NOMO-1 (cell line): ENCODE measurements at regions not wholly inside any gene's neighbourhood (a gene's known extent, or its start where the extent isn't known, plus 50 kb on each side); places are given as distances from the start of the nearest gene placed in this dataset.
"Not testable (repeated sequence)": the region's sequence is repeated elsewhere in the genome, so short reads cannot be mapped to it uniquely, and the experiment has no call there.

ENCODE experiments used
- DNase-seq, 2 experiments: peaks; one replicate each; lab custom pipeline; 2025; ENCODE audit not compliant: unreplicated experiment in 2 of 2; lab: John Stamatoyannopoulos, UW

DNA sequence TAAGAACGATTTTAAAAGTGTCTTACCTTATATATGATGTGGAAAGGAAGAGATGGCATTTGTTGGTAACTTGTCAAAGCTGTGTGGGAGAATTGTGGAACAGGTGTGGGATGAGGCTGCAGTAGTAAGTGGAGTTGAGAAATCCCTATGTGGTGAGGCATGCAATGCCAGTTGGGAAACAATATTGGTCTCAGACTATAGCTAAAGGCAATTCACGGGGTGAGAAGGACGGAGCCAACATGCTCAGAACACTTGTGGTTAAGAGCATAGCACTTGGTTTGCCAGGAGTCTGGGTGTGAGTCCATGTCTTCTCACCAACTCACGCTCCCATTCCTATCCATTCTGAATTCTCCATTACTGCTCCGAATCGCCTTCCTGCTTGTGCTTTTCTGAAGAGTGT is 615.6 kb upstream of the ADAMTS9 start:
- DNase-seq, result no peak

DNA sequence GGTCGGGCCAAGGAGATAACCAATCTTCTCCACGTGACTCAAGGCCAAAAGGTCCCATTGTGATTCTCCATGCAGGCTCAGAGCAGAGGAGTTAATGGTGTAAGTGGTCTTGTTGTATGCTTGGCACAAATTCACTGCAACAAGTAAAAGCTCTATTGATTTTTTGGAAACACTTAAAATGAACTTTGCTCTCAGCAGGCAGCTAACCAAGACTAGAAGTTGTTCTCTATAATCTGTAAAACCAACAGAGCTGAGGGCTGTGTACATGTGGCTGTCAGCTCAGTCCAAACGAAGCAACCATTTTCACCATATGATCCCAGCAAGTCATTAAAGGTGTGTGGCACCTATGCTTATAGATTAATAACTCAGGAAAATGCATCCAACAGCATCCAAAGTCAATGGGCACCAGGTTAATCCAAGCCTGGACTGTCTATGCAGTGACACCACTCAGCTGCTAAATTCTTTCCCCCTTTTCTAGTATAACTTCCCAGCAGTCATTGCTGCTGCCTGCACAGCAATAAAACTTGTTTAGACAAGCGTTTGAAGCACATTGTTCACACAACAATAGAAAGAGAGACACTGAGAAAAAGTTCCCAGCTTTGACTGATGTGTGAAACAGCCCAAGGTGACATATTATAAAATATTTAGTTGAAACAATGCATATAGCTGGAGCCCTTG is 603.8 kb upstream of the ADAMTS9 start:
- no peak for DNase-seq

DNA sequence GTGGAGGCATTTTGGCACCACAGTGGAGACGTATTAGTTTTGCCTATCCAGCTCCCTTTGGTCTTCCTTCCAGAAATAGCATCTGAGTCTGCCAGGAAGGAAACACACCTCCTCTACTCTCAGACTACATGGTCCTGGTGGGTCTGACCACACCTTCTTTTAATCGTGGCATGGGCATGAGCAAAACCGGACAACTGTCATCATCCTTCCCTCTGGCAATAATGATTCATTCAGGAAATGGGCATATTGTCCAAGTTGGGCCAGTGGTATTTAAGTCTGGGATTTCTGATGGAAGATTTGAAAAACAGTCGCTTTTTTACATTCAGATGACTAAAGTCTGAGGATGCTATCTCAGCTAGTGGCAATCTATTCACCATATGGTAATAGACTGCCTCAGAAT is 601.0 kb upstream of the ADAMTS9 start:
- DNase-seq, result no peak

DNA sequence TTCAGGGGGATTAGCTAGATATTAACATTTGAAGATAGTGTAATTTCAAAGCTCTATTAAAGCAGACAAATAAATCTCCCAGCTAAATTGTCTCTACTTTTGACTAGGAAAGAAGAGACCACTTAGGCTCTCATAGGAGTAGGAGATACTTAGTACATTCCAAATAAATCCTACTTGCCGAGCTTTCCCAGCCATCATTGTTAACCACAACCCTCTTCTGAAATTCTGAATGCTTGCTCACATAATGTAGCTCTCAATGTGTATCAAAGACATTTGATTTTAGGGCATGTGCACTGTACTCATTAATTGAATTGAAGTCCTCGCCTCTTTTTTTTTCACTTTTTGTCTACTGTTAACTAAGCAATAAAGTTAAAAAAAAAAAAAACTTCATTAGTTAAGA is 598.2 kb upstream of the ADAMTS9 start:
- DNase-seq, result no peak

DNA sequence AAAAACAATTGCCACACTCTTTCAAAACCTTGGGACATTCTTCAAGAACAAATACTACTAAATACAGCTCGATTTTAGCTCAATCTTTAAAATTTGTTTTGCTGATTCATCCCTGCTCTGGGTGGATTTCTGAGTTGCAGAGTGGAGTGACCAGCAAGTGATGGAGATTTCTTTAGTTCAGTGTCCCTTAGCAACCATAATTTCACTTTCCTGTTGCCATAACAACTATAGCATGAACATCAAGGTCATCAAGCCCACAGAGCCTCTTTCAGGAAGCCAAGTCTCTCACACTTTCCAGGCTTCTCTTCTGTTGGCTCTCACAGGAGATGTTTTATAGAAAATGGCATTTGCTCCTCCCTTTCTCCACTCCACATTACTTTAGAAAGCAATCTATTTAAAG is 597.2 kb upstream of the ADAMTS9 start:
- no peak for DNase-seq

DNA sequence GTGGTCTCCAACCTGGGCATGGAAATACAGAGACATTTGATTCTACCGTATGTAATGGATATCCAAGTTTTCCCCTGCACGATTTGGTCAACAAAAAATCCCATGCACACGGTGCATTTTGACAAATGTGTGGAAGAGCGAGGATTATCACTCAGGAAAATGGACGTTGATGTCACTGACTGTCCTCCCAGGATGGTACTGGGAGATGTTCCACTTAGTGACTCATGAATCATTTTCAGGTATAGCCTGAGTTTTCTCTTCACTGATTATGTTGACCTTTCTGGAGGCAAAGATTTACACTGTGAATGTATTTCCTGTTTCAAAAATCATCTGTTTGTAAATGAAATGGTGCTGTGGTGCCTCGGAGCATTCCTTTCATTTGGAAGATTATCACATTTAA is 596.7 kb upstream of the ADAMTS9 start:
- no peak for DNase-seq

DNA sequence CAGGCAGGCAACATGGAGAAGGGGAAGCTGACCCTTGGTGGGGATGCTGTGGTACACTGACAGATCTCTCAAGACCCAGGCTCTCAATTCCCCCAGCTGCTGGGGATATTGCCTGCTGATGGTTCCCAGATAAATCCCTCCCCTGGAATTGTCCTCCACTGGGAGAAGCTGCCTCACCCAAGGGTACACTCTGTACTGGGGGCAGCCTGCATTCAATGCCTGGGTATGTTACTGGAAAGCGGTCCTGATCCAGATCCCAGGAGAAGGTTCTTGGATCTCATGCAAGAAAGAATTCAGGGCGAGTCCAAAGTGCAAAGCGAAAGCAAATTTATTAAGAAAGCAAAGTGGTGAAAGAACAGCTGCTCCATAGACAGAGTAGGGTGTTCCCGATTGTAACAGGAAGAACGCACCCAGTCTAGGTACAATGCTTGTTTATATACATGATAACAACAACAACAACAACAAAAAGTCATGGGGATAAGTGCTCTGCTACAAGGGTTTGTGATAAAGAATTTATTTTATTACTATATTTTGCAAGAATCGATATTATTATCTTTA is 591.5 kb upstream of the ADAMTS9 start:
- DNase-seq, result no peak

DNA sequence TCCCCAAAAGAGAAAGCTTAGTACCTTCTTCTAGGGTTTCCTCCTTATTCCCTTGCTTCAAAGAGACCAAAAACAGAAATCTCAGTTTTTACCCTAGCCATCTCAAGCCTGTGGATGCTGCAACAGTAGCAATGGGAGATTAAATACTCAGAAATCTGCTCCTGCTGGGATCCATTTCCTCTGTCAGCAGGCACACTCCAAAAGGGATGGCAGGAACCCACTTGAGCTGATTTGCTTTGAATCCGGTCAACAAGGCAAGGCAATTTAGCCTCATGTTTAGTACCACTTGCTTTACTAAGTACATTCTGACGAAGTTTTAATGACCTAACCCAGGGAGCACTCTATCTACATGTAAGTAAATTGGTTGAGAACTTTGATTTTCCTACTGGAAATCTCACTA is 590.0 kb upstream of the ADAMTS9 start:
- DNase-seq, result no peak

DNA sequence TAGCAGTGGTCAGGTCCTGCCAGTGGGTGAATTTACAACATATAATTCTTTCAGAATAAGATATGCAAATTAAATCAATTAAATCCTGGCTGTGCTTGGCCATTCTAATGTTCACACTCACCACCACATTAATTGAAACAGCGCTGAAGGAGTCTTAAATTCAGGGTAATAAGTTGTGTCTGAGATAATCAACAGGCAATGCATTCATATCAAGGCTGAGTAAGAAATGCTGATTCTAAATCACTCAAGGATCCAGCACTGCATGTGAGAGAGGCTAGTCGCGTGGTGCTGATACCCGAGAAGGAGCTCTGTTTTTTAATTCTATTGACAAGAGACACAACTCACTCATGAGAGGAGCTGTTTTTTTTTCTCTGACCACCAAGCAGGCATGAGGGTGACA is 588.8 kb upstream of the ADAMTS9 start:
- DNase-seq, result no peak

DNA sequence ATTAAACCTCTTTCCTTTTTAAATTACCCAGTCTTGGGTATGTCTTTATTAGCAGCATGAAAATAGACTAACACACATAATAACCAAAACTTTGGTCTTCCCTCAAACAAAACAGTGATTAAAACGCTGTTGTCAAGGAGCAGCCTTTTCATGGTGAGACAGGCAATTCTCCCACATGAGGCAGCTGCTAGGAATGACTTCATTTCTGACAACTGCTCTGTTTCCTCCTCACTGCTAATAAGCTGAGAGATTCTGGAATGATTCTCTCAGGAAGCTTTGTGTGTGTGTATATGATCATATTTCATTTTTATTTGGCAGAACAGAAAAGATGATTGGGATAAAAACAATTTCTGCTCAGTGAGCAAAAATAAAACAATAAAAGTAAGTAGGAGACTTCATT is 580.6 kb upstream of the ADAMTS9 start:
- DNase-seq, result no peak

DNA sequence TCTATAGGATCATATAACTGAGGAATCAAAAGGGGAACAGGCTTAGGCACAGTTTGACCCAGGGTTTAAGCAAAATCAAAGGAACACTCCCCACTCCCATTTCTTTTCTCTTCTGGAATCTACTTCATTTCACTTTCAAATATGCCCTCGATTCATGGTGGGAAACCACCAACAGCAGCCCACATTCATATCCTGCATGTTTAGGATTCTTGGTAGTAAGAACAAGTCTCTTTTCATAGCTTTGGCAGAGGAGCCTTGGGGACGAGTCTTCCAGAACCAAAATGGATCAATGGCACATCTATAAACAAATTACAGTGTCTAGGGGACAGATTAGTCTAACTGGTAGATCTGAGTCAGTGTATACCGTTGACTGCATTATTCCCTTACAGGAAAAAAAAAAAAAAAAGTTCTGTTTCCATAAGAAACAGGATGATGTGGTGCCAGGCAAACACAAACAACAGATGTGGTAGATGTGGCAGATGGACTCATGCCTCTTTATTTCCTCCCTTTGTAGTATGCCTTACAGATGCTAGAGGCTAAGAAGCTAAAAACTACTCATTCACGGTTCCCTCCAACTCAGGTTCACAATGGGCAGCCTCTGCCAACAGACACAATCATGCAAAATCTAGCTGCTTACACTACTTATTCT is 578.3 kb upstream of the ADAMTS9 start:
- no peak for DNase-seq

DNA sequence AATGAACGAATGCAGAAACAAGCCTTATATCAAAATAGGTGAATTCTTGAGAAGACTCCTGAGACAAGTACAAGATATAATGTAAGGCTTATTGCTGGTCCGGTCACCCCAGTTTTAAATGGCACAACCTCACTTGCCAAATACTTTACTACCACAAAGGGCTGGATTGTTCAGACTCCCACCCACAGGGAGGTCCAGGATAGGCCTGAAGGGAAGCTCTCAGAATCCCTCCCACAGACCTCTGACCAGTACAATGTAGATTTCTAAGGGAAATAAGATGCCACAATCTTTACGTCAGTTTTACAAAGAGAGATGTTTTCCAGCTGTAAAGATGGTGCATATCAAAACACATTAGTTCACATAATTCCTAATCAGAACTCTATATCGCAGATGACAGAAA is 577.7 kb upstream of the ADAMTS9 start:
- no peak for DNase-seq

DNA sequence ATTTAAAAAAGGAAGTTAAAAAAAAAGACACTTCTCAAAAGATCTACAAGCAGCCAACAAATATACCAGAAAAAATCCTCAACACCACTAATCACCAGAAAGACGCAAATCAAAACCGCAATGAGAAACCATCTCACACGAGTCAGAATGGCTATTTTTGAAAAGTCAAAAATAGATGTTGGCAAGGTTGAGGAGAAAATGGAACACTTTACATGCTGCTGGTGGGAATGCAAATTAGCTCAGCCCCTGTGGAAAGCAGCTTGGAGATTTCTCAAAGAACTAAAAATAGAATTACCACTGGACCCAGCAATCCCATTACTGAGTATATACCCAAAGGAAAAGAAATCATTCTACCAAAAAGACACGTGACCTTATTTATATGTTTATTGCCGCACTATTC is 574.7 kb upstream of the ADAMTS9 start:
- DNase-seq, result no peak

DNA sequence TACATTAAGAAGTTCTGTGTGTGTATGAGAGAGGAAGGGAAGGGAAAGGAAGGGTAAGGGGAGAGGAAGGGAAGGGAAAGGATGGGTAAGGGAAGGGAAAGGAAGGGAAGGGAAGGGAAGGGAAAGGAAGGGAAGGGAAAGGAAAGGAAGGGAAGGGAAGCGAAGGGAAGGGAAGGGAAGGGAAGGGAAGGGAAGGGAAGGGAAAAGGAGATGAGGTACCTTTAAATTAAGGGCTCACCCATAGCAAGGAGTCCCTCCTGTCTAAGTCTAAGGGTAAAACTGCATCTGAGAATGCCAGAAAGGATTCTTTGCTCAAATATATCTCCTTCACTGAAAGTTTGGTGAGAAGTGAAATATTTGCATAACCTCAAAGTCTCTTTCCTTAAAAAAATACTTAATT is 572.1 kb upstream of the ADAMTS9 start:
- no peak for DNase-seq

DNA sequence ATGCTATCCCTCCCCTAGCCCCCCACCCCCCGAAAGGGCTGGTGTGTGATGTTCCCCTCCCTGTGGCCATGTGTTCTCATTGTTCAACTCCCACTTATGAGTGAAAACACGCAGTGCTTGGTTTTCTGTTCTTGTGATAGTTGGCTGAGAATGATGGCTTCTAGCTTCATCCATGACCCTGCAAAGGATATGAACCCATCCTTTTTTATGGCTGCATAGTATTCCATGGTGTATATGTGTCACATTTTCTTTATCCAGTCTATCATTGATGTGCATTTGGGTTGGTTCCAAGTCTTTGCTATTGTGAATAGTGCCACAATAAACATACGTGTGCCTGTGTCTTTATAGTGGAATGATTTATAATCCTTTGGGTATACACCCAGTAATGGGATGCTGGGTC is 565.1 kb upstream of the ADAMTS9 start:
- DNase-seq, result not testable (repeated sequence)

DNA sequence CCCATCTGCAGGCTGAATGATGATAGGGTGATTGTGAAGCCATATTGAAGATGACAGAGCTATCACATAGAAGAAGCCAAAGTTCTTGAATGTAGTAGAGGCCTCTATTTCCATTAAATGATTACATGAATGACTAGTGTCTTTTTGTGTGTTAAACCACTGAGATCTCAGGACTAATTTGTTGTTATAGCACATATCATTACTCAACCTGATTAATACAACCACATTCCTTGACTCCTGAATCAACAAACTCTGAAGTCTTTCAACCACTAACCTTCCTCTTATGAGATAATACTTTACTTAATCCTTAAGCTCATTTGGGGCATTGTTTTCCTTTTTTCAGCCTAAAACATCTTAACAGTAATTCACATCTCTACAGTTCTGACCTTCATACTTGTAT is 564.5 kb upstream of the ADAMTS9 start:
- DNase-seq, result no peak

DNA sequence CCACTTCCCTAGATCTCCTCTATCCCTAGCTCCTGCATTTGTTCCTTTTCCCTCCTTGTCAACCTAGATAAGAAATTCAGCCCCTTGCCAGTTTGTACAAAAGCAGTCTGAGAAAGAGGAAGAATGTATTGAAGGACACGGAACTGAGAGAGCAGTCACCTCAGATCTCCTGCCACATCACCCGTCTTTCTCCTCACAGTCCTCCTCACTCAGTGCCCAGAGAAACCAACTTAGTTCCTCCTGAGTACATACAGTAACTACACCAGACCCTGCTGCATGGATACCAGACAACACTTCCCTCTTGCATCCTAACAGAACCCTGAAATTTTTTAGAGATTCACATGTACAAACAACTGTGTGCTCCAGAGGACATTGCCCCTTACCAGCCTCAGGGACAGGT is 563.6 kb upstream of the ADAMTS9 start:
- peak in 1 of 2 experiments; percentile 10 for DNase-seq

DNA sequence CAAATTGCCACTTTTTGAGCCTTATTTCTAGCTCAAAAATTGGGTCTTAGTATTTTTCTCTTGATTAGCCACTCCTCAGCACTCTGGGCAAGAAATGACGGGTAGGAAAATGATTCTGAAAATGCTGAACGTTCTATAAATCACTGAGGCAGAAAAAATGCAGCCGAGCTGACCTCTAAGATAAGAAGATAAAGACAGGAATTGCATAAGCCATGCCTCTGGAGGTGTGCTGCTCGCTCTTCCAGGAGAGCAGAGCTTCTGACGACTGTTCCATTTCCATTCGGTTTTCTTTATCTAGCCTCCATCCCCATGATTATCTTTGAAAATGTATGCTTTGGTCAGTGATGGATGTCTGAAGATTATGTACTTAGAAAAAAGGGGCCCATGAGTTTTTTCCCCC is 558.8 kb upstream of the ADAMTS9 start:
- DNase-seq, result no peak

DNA sequence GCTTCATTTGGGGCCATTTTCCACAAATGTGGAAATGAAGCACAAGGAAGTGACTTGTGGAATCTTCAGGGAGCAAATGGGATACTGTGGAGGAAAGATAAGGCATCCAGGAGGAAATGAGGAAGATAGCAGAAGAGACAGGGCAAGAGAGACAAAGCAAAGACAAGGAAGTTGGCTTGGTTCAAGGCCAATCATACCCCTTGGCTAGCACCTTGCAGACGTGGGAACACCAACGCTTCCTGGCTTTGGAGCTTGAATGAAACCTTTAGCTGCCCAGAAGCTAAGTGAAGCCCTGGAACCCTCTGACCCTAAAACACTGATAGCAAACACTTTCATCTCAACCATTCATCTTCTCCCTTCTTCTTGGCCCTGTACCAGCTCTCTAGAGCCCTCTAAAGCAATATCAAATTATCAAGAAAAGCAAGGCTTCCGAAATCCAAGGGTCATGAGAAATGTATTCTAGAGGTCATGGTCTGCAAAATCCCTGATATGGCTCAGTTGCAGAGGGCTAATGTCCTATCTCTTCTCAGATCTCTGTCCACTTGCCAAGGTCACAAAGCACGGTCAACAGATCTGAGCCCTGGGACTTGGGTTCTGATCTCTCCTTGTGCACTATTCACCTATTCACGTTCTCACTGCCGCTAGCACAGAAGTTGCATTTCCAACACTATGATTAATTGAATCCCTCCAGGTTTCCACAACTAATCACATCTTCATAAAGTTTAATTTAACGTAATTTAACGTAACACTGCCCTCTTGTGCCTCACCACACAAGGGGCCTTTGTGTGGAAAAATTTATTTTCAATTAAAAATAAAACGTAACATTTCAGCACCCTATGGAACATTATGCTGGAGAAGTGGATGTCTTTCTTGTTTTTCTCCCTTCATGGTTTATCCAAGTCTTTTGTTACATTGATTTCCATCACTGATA is 557.6 kb upstream of the ADAMTS9 start:
- no peak for DNase-seq

DNA sequence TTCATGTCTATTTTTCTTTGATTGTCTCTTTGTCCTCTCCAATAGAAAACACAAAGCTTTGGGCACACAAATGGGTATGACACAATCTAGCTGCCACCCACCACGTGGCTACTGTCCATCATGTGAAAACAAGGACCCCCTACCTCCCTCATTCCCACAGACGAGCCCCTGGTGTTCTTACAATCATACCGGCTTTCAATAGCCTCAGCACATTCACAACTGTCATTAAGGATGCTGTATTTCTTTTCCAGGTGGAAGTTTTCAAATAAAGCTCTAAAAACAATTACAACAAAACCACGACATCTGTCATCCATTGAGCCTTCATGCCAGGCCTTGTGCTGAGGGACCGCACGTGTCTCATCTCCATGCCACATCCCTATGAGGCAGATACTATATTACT is 552.6 kb upstream of the ADAMTS9 start:
- DNase-seq, result no peak

DNA sequence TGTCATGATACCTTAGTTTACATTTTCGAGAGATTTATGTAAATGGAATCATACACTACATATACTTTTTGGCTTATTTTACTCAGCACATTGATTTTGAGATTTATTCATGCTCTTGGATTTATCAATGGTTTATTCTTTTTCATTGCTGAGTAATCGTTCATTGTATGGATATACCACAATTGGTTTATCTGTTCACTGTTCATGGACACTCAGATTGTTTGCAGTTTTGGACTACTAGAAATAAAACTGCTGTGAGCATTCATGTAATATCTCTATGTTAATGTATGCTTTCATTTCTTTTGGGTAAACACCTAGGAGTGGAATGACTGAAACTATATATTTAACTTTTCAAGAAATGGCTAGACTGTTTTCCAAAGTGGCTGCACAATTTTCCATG is 550.9 kb upstream of the ADAMTS9 start:
- DNase-seq, result no peak
